ENCODE measurements at regions not wholly inside any gene's neighbourhood (a gene's known extent, or its start where the extent isn't known, plus 50 kb on each side); places are given as distances from the start of the nearest gene placed in this dataset.
"Not testable (repeated sequence)": the region's sequence is repeated elsewhere in the genome, so short reads cannot be mapped to it uniquely, and the experiment has no call there.

- peak; percentile 53 for DNase-seq (ENCODE audit: low spot score)
Observed at GRCh38 chr7:67913604-67914003, 917.0 kb downstream of the TYW1 start.

- not testable (repeated sequence) for DNase-seq (ENCODE audit: low spot score)
Observed at GRCh38 chr7:67916111-67916510, 919.5 kb downstream of the TYW1 start.

- DNase-seq (ENCODE audit: low spot score) = no peak
Observed at GRCh38 chr7:67916571-67917436, 920.2 kb downstream of the TYW1 start.

- DNase-seq (ENCODE audit: low spot score) = no peak
Observed at GRCh38 chr7:67917437-67917755, 920.8 kb downstream of the TYW1 start.

- no peak for DNase-seq (ENCODE audit: low spot score)
Observed at GRCh38 chr7:67918158-67918557, 921.5 kb downstream of the TYW1 start.

- no peak for DNase-seq (ENCODE audit: low spot score)
Observed at GRCh38 chr7:67923286-67923685, 926.7 kb downstream of the TYW1 start.

- DNase-seq (ENCODE audit: low spot score) = no peak
Observed at GRCh38 chr7:67928141-67928540, 931.5 kb downstream of the TYW1 start.

- not testable (repeated sequence) for DNase-seq (ENCODE audit: low spot score)
Observed at GRCh38 chr7:67936447-67936846, 939.8 kb downstream of the TYW1 start.

- no peak for DNase-seq (ENCODE audit: low spot score)
Observed at GRCh38 chr7:67940400-67940799, 943.8 kb downstream of the TYW1 start.

- peak; percentile 36 for DNase-seq (ENCODE audit: low spot score)
Observed at GRCh38 chr7:67947191-67947590, 950.6 kb downstream of the TYW1 start.

GRCh38 chr7:67947646-67948045 is 951.0 kb downstream of the TYW1 start:
- no peak for DNase-seq (ENCODE audit: low spot score)

GRCh38 chr7:67950321-67951083 is 953.9 kb downstream of the TYW1 start:
- no peak for DNase-seq (ENCODE audit: low spot score)

- no peak for DNase-seq (ENCODE audit: low spot score)
Observed at GRCh38 chr7:67955061-67955460, 958.4 kb downstream of the TYW1 start.

- no peak for DNase-seq (ENCODE audit: low spot score)
Observed at GRCh38 chr7:67962863-67963262, 966.2 kb downstream of the TYW1 start.

GRCh38 chr7:67976490-67976889 is 979.9 kb downstream of the TYW1 start:
- DNase-seq (ENCODE audit: low spot score) = no peak

- no peak for DNase-seq (ENCODE audit: low spot score)
Observed at GRCh38 chr7:67983486-67983885, 986.9 kb downstream of the TYW1 start.

GRCh38 chr7:67984326-67984725 is 987.7 kb downstream of the TYW1 start:
- DNase-seq (ENCODE audit: low spot score) = no peak

GRCh38 chr7:67989142-67989541 is 992.5 kb downstream of the TYW1 start:
- no peak for DNase-seq (ENCODE audit: low spot score)

GRCh38 chr7:67990003-67990402 is 993.4 kb downstream of the TYW1 start:
- DNase-seq (ENCODE audit: low spot score) = no peak

- no peak for DNase-seq (ENCODE audit: low spot score)
Observed at GRCh38 chr7:67990716-67991115, 994.1 kb downstream of the TYW1 start.

GRCh38 chr7:67992287-67992686 is 995.7 kb downstream of the TYW1 start:
- no peak for DNase-seq (ENCODE audit: low spot score)

- DNase-seq (ENCODE audit: low spot score) = no peak
Observed at GRCh38 chr7:68005992-68006391, 1009.4 kb downstream of the TYW1 start.

- no peak for DNase-seq (ENCODE audit: low spot score)
Observed at GRCh38 chr7:68006619-68007018, 1010.0 kb downstream of the TYW1 start.
